Mesenchymal stem cell (in vitro differentiated cells and primary cell): ENCODE measurements at regions not wholly inside any gene's neighbourhood (a gene's known extent, or its start where the extent isn't known, plus 50 kb on each side); places are given as distances from the start of the nearest gene placed in this dataset.
"Not testable (repeated sequence)": the region's sequence is repeated elsewhere in the genome, so short reads cannot be mapped to it uniquely, and the experiment has no call there.

Experiments used
- DNase-seq: peaks from one replicate; pipeline ENCODE4 v3.0.0-alpha.2; 2013
- H2AFZ ChIP-seq: one replicate; pipeline ENCODE4 v1.6.1; 2013; ENCODE audit warnings: low read depth, mild to moderate bottlenecking, control low read depth, inconsistent platforms, low read length, moderate library complexity
- H2AK5ac ChIP-seq: 2 replicates; pipeline ENCODE4 v1.6.1; 2013; ENCODE audit warnings: low read length, moderate library complexity, mild to moderate bottlenecking, inconsistent platforms; ENCODE audit not compliant: severe bottlenecking
- H2BK120ac ChIP-seq: one replicate; pipeline ENCODE4 v1.6.1; 2013; ENCODE audit warnings: low read depth, mild to moderate bottlenecking, inconsistent platforms, low read length, moderate library complexity
- H2BK12ac ChIP-seq, 2 experiments: one replicate each; pipeline ENCODE4 v1.6.1; 2013; ENCODE audit warnings: inconsistent platforms in 2 of 2, low read length in 2 of 2, mild to moderate bottlenecking in 2 of 2, moderate library complexity in 2 of 2, control low read depth in 1 of 2
- H2BK15ac ChIP-seq: one replicate; pipeline ENCODE4 v1.6.1; 2013; ENCODE audit warnings: mild to moderate bottlenecking, low read depth, inconsistent platforms; ENCODE audit not compliant: poor library complexity, severe bottlenecking
- H2BK5ac ChIP-seq: 2 replicates; pipeline ENCODE4 v1.6.1; 2013; ENCODE audit warnings: low read depth, mild to moderate bottlenecking, low read length, control low read depth, inconsistent platforms; ENCODE audit not compliant: poor library complexity, severe bottlenecking
- H3K14ac ChIP-seq, 2 experiments: one replicate each; pipeline ENCODE4 v1.6.1; 2013; ENCODE audit warnings: inconsistent platforms in 2 of 2, low read length in 2 of 2, control low read depth in 1 of 2, mild to moderate bottlenecking in 1 of 2, moderate library complexity in 1 of 2
- H3K18ac ChIP-seq, 2 experiments: one replicate each; pipeline ENCODE4 v1.6.1; 2013; ENCODE audit warnings: inconsistent platforms in 2 of 2, low read length in 2 of 2, control low read depth in 1 of 2, low read depth in 1 of 2, mild to moderate bottlenecking in 1 of 2
- H3K23ac ChIP-seq, 2 experiments: one replicate each; pipeline ENCODE4 v1.6.1; 2013; ENCODE audit warnings: inconsistent platforms in 2 of 2, low read length in 2 of 2, mild to moderate bottlenecking in 2 of 2, moderate library complexity in 2 of 2, control low read depth in 1 of 2
- H3K27ac ChIP-seq: 2 replicates; pipeline ENCODE4 v1.5.1; 2013; ENCODE audit warnings: mild to moderate bottlenecking, moderate library complexity, low read length, control low read depth, inconsistent platforms; ENCODE audit not compliant: poor library complexity, severe bottlenecking
- H3K27me3 ChIP-seq, 2 experiments: 2 replicates each; pipeline versions ENCODE4 v1.6.1 to v1.7.0; 2013; ENCODE audit warnings: low read length in 2 of 2, mild to moderate bottlenecking in 2 of 2, moderate library complexity in 2 of 2, control low read depth in 1 of 2, inconsistent platforms in 1 of 2; ENCODE audit not compliant: control insufficient read depth in 1 of 2, insufficient read depth in 1 of 2
- H3K36me3 ChIP-seq, 2 experiments: 2 replicates each; pipeline versions ENCODE4 v1.6.1 to v1.7.0; 2013; ENCODE audit warnings: low read length in 2 of 2, control low read depth in 1 of 2, inconsistent platforms in 1 of 2, low read depth in 1 of 2, mild to moderate bottlenecking in 1 of 2; ENCODE audit not compliant: insufficient read depth in 2 of 2, control insufficient read depth in 1 of 2
- H3K4ac ChIP-seq, 2 experiments: one replicate each; pipeline ENCODE4 v1.6.1; 2013; ENCODE audit warnings: inconsistent platforms in 2 of 2, low read length in 2 of 2, mild to moderate bottlenecking in 2 of 2, moderate library complexity in 2 of 2, control low read depth in 1 of 2, low read depth in 1 of 2
- H3K4me1 ChIP-seq: 2 replicates; pipeline ENCODE4 v1.6.1; 2013; ENCODE audit warnings: low read depth, low read length, control low read depth; ENCODE audit not compliant: control insufficient read depth, insufficient read depth
- H3K4me2 ChIP-seq: 2 replicates; pipeline ENCODE4 v1.6.1; 2013; ENCODE audit warnings: low read length, mild to moderate bottlenecking, inconsistent platforms; ENCODE audit not compliant: poor library complexity, severe bottlenecking
- H3K4me3 ChIP-seq, 2 experiments: 2 replicates each; pipeline versions ENCODE4 v1.5.1 to v1.7.0; 2013; ENCODE audit warnings: low read length in 2 of 2, mild to moderate bottlenecking in 2 of 2, control low read depth in 1 of 2, low read depth in 1 of 2; ENCODE audit not compliant: insufficient read depth in 1 of 2
- H3K79me1 ChIP-seq: replicated peaks from 2 replicates; pipeline ENCODE4 v1.6.1; 2013; ENCODE audit warnings: mild to moderate bottlenecking, control low read depth, low read length, inconsistent platforms; ENCODE audit not compliant: poor library complexity, severe bottlenecking
- H3K9ac ChIP-seq: 2 replicates; pipeline ENCODE4 v1.7.0; 2013; ENCODE audit warnings: mild to moderate bottlenecking, low read length, moderate library complexity
- H3K9me3 ChIP-seq: 2 replicates; pipeline ENCODE4 v1.7.0; 2013; ENCODE audit warnings: mild to moderate bottlenecking, low read length; ENCODE audit not compliant: control insufficient read depth
- H4K8ac ChIP-seq: one replicate; pipeline ENCODE4 v1.6.1; 2013; ENCODE audit warnings: inconsistent platforms, mild to moderate bottlenecking, low read length, moderate library complexity
- H4K91ac ChIP-seq: one replicate; pipeline ENCODE4 v1.6.1; 2013; ENCODE audit warnings: mild to moderate bottlenecking, low read length, inconsistent platforms
- WGBS: methylation state at CpG from one replicate; pipeline ENCODE4 v1.1.7; 2013; ENCODE audit warnings: mixed read lengths; 5-methylcytosine and 5-hydroxymethylcytosine counted together

DNA sequence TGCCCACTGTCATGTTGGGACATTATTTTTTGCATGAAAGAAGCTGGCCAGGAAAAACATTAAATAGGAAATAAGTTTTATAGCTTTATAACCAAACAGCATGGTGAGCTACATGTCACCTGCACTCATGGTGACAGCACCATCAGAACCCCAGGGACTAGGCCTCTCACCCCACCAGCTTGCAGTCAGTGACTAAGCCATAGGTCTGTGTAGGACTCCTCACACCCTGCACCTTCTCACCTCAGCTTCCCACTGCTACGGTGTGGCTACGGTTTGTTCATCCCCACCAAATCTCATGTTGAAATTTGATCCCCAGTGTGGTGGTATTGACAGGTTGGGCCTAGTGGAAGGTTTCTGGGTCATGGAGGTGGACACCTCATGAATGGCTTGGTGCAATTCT, 161.3 kb upstream of the VIPR2 start:
- Histone ChIP-seq H3K23ac (no peak overlapping the region), H3K27ac (no peak overlapping the region), H4K91ac (no peak overlapping the region), H3K79me1 (no peaks in the 10 kb centered on the region), H2BK12ac (no peak overlapping the region), H3K9me3 (no peaks in the 10 kb centered on the region), H4K8ac (no peak overlapping the region), H2AK5ac (no peak overlapping the region), H2BK15ac (no peak overlapping the region), H3K4me1 (no peaks in the 10 kb centered on the region), H3K4me2 (no peak overlapping the region), H3K4ac (no peak overlapping the region), H2BK120ac (no peak overlapping the region), H3K27me3 (no peaks in the 10 kb centered on the region), H3K9ac (no peak overlapping the region), H2AFZ (no peak overlapping the region), H3K36me3 (no peaks in the 10 kb centered on the region), H3K18ac (no peak overlapping the region), H3K4me3 (no peak overlapping the region), H3K14ac (no peak overlapping the region), H2BK5ac (no peak overlapping the region)
- WGBS = 100% methylated on average over 2 of the region's 2 CpGs
- no peak for DNase-seq

DNA sequence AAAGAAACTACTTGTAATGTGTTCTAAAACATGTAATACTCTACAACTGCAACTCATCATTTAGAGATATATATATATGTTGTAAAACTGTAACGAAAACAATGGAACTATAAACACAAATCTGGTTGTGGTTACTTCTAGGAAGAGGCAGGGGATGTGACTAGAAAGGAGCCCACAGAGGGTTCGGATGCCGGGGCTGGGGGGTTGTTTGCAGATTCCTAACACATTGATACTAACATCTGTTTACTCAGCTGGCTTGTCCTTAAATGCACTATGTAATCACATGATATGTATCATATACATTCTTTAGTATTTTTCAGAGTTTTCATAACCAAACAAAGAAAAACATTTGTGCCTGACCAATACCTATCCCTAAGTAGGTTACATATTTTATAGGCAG, 160.5 kb upstream of the VIPR2 start:
- not testable (repeated sequence) for H4K8ac ChIP-seq, H3K9ac ChIP-seq, H3K4ac ChIP-seq, H2BK5ac ChIP-seq, H3K79me1 ChIP-seq, H2BK15ac ChIP-seq, H2AK5ac ChIP-seq, H2AFZ ChIP-seq, H4K91ac ChIP-seq, H3K27ac ChIP-seq, H2BK12ac ChIP-seq, H3K9me3 ChIP-seq, H3K4me2 ChIP-seq, H3K27me3 ChIP-seq, H3K18ac ChIP-seq, DNase-seq, H3K23ac ChIP-seq, H3K4me3 ChIP-seq, H3K36me3 ChIP-seq, H3K14ac ChIP-seq, H3K4me1 ChIP-seq, H2BK120ac ChIP-seq
- WGBS = no CpG with 5 or more reads among the region's 3 CpGs

DNA sequence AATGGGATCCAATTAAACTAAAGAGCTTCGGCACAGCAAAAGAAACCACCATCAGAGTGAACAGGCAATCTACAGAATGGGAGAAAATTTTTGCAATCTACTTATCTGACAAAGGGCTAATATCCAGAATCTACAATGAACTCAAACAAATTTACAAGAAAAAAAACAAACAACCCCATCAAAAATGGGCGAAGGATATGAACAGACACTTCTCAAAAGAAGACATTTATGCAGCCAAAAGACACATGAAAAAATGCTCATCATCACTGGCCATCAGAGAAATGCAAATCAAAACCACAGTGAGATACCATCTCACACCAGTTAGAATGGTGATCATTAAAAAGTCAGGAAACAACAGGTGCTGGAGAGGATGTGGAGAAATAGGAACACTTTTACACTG, 158.8 kb upstream of the VIPR2 start:
- WGBS = 83% methylated on average over 1 of the region's 2 CpGs
- H3K27ac ChIP-seq, H2BK15ac ChIP-seq, H2BK12ac ChIP-seq, H3K4me1 ChIP-seq, H4K8ac ChIP-seq, DNase-seq, H3K9ac ChIP-seq, H3K27me3 ChIP-seq, H3K23ac ChIP-seq, H3K4ac ChIP-seq, H2AK5ac ChIP-seq, H3K79me1 ChIP-seq, H4K91ac ChIP-seq, H3K36me3 ChIP-seq, H3K9me3 ChIP-seq, H3K4me2 ChIP-seq, H2AFZ ChIP-seq, H3K18ac ChIP-seq, H3K14ac ChIP-seq, H3K4me3 ChIP-seq, H2BK120ac ChIP-seq, H2BK5ac ChIP-seq: not testable (repeated sequence)

DNA sequence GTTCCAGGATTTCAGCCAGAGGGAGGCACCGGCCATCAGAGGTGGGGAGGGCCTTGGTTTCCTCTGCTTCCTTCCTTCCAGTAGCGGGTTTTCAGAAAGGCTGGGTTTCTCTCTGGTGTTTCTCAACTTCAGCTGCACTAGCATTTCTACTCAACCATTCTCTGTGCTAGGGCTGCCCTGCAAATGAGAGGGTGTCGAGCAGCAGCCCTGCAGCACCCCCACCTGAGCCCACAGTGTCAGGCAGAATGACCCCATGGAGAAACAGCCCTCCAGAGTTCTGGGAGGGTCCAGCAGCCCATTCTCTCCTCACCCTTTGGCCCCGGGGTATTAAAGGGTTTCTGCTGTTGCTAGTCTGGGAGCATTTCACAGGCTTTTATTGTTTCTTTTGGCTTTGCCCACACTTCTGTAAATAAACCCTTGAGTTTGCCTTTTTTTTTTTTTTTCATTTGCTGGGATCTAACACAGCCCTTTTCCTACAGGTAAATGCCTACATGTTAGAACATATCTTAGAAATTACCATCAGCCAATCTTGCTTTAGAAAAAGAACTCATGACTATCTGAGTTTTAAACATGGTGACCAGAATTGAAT, 151.5 kb upstream of the VIPR2 start:
- H2BK15ac ChIP-seq = no peak overlapping the region
- no peak overlapping the region for H2BK5ac ChIP-seq
- no peak overlapping the region for H4K91ac ChIP-seq
- H3K4me2 ChIP-seq = no peak overlapping the region
- no peak overlapping the region for H3K4me3 ChIP-seq
- no peaks in the 10 kb centered on the region for H3K27me3 ChIP-seq
- no peaks in the 10 kb centered on the region for H3K79me1 ChIP-seq
- H4K8ac ChIP-seq = no peak overlapping the region
- no peak overlapping the region for H3K14ac ChIP-seq
- H3K9me3 ChIP-seq = no peaks in the 10 kb centered on the region
- 37% methylated on average over 4 of the region's 4 CpGs for WGBS
- no peak overlapping the region for H2BK120ac ChIP-seq
- no peak overlapping the region for H2BK12ac ChIP-seq
- no peak overlapping the region for H2AFZ ChIP-seq
- no peaks in the 10 kb centered on the region for H3K4me1 ChIP-seq
- H3K27ac ChIP-seq = no peak overlapping the region
- no peak overlapping the region for H2AK5ac ChIP-seq
- no peak for DNase-seq
- no peak overlapping the region for H3K4ac ChIP-seq
- H3K23ac ChIP-seq = no peak overlapping the region
- H3K9ac ChIP-seq = no peak overlapping the region
- no peaks in the 10 kb centered on the region for H3K36me3 ChIP-seq
- no peak overlapping the region for H3K18ac ChIP-seq
